OCI-LY3 (cell line): ENCODE measurements at regions not wholly inside any gene's neighbourhood (a gene's known extent, or its start where the extent isn't known, plus 50 kb on each side); places are given as distances from the start of the nearest gene placed in this dataset.
"Not testable (repeated sequence)": the region's sequence is repeated elsewhere in the genome, so short reads cannot be mapped to it uniquely, and the experiment has no call there.

Source experiments
- H2AFZ ChIP-seq: fragments of 200-600, 300-600 bp; shearing (Covaris generic); 2 replicates; pipeline ENCODE4 v1.6.0; 2014; ENCODE audit warnings: antibody characterized with exemption, low read depth, low read length
- H3K27ac ChIP-seq: fragments of 200-600, 300-600 bp; sonication (generic); 2 replicates; pipeline ENCODE4 v1.5.1; 2014; ENCODE audit warnings: mild to moderate bottlenecking, low read length, moderate library complexity, mixed read lengths
- H3K27me3 ChIP-seq: fragments of 200-600, 300-600 bp; sonication (generic); 2 replicates; pipeline ENCODE4 v1.6.1; 2014; ENCODE audit warnings: low read depth, low read length, mixed read lengths
- H3K36me3 ChIP-seq: fragments of 200-600, 300-600 bp; sonication (generic); replicated peaks from 2 replicates; pipeline ENCODE3; 2014; ENCODE audit warnings: low read depth, low read length, mixed read lengths
- H3K4me1 ChIP-seq: fragments of 300-600, 200-600 bp; sonication (generic); 2 replicates; pipeline ENCODE4 v1.6.1; 2014; ENCODE audit warnings: low read length, mixed read lengths
- H3K4me2 ChIP-seq: fragments of 200-600, 300-600 bp; sonication (generic); 2 replicates; pipeline ENCODE4 v1.6.1; 2014; ENCODE audit warnings: low read length, mixed read lengths
- H3K4me3 ChIP-seq: fragments of 300-600, 200-600 bp; sonication (generic); 2 replicates; pipeline ENCODE4 v1.5.1; 2014; ENCODE audit warnings: antibody characterized with exemption, mild to moderate bottlenecking, low read length, moderate library complexity
- H3K79me2 ChIP-seq: fragments of 300-600, 200-600 bp; shearing (Covaris generic); 2 replicates; pipeline ENCODE4 v1.6.1; 2014; ENCODE audit warnings: mild to moderate bottlenecking, low read length, mixed read lengths
- H3K9ac ChIP-seq: fragments of 300-600, 200-600 bp; shearing (Covaris generic); 2 replicates; pipeline ENCODE4 v1.6.0; 2014; ENCODE audit warnings: mild to moderate bottlenecking, low read length, moderate library complexity
- H3K9me3 ChIP-seq: fragments of 200-600, 300-600 bp; shearing (Covaris generic); 2 replicates; pipeline ENCODE4 v1.6.1; 2014; ENCODE audit warnings: low read length, mixed read lengths; ENCODE audit not compliant: insufficient read depth
- H4K20me1 ChIP-seq: fragments of 200-600, 300-600 bp; sonication (generic); 2 replicates; pipeline ENCODE4 v1.6.1; 2016; ENCODE audit warnings: low read length, mixed read lengths; ENCODE audit not compliant: insufficient read depth
- CTCF ChIP-seq: fragments of 200-600, 300-600 bp; sonication (generic); IDR thresholded peaks from 2 replicates; pipeline ENCODE4 v1.5.1; 2014; ENCODE audit warnings: antibody characterized with exemption, low read length, low read depth
- EZH2phosphoT487 ChIP-seq: fragments of 200-600 bp; shearing (Covaris generic); IDR thresholded peaks from 2 replicates; pipeline ENCODE4 v1.6.1; 2018; ENCODE audit warnings: antibody characterized with exemption, mixed run types, low read depth

- Histone ChIP-seq H3K27ac (no peak overlapping the region), H3K4me3 (no peak overlapping the region), H3K4me1 (no peaks in the 10 kb centered on the region), H3K79me2 (no peaks in the 10 kb centered on the region), H3K4me2 (no peak overlapping the region), H2AFZ (no peak overlapping the region), H3K9ac (no peak overlapping the region), H3K27me3 (no peaks in the 10 kb centered on the region), H3K36me3 (no peaks in the 10 kb centered on the region), H3K9me3 (no peaks in the 10 kb centered on the region), H4K20me1 (no peaks in the 10 kb centered on the region)
- no peak for TF ChIP-seq CTCF
- no peak for TF ChIP-seq EZH2phosphoT487
Measured at GRCh38 chr2:180535289-180535688, 445.1 kb upstream of the UBE2E3 start.

GRCh38 chr2:180531787-180532186, 448.6 kb upstream of the UBE2E3 start:
- H3K27me3 ChIP-seq, H2AFZ ChIP-seq, H3K79me2 ChIP-seq, H3K9ac ChIP-seq, H3K4me2 ChIP-seq, H3K36me3 ChIP-seq, H3K27ac ChIP-seq, H3K4me3 ChIP-seq, H3K4me1 ChIP-seq, H4K20me1 ChIP-seq, H3K9me3 ChIP-seq: not testable (repeated sequence)

GRCh38 chr2:180524499-180524898, 455.9 kb upstream of the UBE2E3 start:
- Histone ChIP-seq H3K9ac (no peak overlapping the region), H3K4me2 (no peak overlapping the region), H3K27ac (no peak overlapping the region), H3K36me3 (no peaks in the 10 kb centered on the region), H4K20me1 (no peaks in the 10 kb centered on the region), H2AFZ (no peak overlapping the region), H3K9me3 (no peaks in the 10 kb centered on the region), H3K4me3 (no peak overlapping the region), H3K27me3 (no peaks in the 10 kb centered on the region), H3K4me1 (no peaks in the 10 kb centered on the region), H3K79me2 (no peaks in the 10 kb centered on the region)
- no peak for TF ChIP-seq CTCF
- no peak for TF ChIP-seq EZH2phosphoT487

- no peak overlapping the region for H3K9ac ChIP-seq
- no peaks in the 10 kb centered on the region for H4K20me1 ChIP-seq
- no peaks in the 10 kb centered on the region for H3K79me2 ChIP-seq
- H2AFZ ChIP-seq: no peak overlapping the region
- no peak overlapping the region for H3K4me2 ChIP-seq
- no peaks in the 10 kb centered on the region for H3K36me3 ChIP-seq
- no peaks in the 10 kb centered on the region for H3K4me1 ChIP-seq
- no peak for TF ChIP-seq EZH2phosphoT487
- no peaks in the 10 kb centered on the region for H3K9me3 ChIP-seq
- no peaks in the 10 kb centered on the region for H3K27me3 ChIP-seq
- H3K4me3 ChIP-seq: no peak overlapping the region
- H3K27ac ChIP-seq: no peak overlapping the region
Measured at GRCh38 chr2:180523621-180524340, 456.6 kb upstream of the UBE2E3 start.

- Histone ChIP-seq H3K4me3 (no peak overlapping the region), H4K20me1 (no peaks in the 10 kb centered on the region), H2AFZ (no peak overlapping the region), H3K9me3 (no peaks in the 10 kb centered on the region), H3K79me2 (no peaks in the 10 kb centered on the region), H3K27ac (no peak overlapping the region), H3K4me1 (peaks cover 6% of the 10 kb centered on the region), H3K27me3 (no peaks in the 10 kb centered on the region), H3K4me2 (no peak overlapping the region), H3K36me3 (no peaks in the 10 kb centered on the region), H3K9ac (no peak overlapping the region)
- no peak for TF ChIP-seq EZH2phosphoT487
- TF ChIP-seq CTCF: no peak
Measured at GRCh38 chr2:180520921-180521581, 459.4 kb upstream of the UBE2E3 start.
